ENCODE measurements at regions not wholly inside any gene's neighbourhood (a gene's known extent, or its start where the extent isn't known, plus 50 kb on each side); places are given as distances from the start of the nearest gene placed in this dataset.

DNA sequence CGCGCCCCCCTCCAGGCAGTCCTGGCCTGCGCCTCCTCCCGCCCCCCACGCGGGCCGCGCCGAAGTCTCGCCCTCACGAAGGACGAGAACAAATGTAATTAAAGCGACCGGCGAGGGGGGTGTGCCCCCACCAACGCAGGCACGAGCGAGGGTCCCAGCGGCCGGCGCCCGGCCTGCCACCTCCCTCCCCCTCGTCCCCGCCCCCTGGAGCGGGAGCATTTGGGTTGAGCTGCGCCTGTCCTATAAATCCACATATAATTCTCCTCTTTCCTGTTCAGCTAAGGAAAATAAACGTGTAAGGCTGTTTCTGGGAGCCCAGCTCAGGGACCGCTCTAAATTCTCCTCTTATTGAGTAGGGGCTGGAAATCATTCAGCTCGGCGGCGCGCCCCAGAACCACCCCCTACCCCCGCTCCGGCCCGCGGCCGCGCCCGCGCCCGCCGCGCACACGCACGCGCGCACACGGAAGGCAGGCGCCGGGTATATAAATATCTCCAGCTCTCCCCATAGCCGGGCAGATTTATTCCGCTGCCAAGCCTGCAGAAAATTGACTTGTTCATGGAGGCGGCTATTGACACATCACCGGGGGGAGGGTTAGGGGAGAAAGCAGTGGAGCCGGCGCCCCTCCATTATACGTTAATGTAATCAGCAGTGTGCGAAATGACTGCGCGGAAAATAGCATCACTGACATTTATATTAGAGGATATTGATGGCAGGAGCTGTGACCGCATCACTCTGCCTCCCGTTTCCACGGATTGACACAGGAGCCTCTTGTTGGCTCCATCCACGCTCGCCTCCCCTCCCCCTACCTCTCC lies 61.6 kb upstream of the BTRC start:
- no peaks in the 10 kb centered on the region for H3K9me3 ChIP-seq
- H3K4me3 ChIP-seq = peak overlapping the region; percentile 21 to 33
- intact Hi-C loops (cut with DNase I) = no loop called here
- H3K27ac ChIP-seq = no peak overlapping the region
- peak; percentile 12 for ATAC-seq
- peak in 2 of 4 donors; percentile 39 to 78 for DNase-seq
- TF ChIP-seq, protein P1, sequence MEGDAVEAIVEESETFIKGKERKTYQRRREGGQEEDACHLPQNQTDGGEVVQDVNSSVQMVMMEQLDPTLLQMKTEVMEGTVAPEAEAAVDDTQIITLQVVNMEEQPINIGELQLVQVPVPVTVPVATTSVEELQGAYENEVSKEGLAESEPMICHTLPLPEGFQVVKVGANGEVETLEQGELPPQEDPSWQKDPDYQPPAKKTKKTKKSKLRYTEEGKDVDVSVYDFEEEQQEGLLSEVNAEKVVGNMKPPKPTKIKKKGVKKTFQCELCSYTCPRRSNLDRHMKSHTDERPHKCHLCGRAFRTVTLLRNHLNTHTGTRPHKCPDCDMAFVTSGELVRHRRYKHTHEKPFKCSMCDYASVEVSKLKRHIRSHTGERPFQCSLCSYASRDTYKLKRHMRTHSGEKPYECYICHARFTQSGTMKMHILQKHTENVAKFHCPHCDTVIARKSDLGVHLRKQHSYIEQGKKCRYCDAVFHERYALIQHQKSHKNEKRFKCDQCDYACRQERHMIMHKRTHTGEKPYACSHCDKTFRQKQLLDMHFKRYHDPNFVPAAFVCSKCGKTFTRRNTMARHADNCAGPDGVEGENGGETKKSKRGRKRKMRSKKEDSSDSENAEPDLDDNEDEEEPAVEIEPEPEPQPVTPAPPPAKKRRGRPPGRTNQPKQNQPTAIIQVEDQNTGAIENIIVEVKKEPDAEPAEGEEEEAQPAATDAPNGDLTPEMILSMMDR (IDR thresholded peaks at IDR 0.05) = no peak
- peaks cover 38 to 100% of the 10 kb centered on the region in 2 donors for H3K27me3 ChIP-seq
- no peaks in the 10 kb centered on the region for H3K36me3 ChIP-seq
- H3K4me1 ChIP-seq = peaks cover 10 to 15% of the 10 kb centered on the region in 2 donors

DNA sequence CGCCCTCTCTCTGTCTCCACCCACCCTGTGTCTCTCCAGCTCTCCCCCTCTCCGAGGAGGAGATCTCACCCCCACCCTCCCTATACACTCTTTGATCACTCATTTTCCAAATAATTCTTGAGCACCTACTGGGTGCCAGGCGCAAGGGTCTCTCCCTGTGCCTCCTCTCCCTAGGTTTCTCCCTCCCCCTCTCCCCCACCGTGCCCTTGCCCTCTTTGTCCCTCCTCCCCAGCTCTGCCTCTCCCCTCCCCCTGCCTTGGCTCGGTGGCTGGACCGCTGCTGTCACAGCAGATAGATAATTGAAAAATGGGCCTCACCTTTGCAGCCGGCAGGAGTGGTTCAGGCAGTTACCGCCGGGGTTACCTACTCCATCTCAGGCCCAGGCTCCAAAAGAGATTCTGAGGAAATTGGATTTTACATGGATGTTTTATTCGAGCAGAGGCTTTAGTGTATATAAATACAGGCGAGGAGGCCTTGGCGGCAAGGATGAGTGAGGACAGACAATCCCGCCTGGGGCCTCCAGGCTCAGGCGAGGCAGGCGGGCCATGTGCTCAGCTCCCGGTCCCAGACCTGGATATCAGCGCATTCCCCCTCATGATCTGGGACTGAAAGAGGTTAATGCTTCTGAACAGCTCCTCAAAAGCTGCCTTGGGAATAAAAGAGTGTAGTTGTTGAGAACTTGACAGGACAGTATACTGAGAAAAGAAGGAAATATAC lies 60.8 kb upstream of the BTRC start:
- Histone ChIP-seq H3K4me1 (peaks cover 10 to 15% of the 10 kb centered on the region in 2 donors), H3K4me3 (no peak overlapping the region), H3K27ac (no peak overlapping the region), H3K9me3 (no peaks in the 10 kb centered on the region), H3K27me3 (peaks cover 32 to 100% of the 10 kb centered on the region in 2 donors), H3K36me3 (no peaks in the 10 kb centered on the region)
- DNase-seq (no peak), ATAC-seq (no peak)
- TF ChIP-seq, protein P1 (IDR thresholded peaks at IDR 0.05) = no peak
- intact Hi-C loops (cut with DNase I) = no loop called here

DNA sequence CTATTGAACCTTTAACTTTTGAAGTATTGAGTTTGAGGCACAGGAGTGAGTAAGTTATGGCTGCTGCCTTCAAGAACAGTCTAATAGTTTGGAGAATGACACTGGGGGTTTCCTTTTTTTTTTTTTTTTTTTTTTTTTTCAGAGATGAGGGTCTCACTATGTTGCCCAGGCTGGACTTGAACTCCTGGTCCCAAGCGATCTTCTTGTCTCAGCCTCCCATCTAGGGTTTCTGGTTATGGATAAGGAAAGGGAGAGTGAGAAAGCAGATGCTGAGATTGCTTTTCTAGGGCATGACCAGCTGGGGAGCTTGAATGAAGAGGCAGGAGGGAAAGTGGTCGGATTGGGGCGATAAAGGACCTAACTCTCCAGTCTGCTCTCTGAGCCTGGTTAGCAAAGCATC lies 59.9 kb upstream of the BTRC start:
- Histone ChIP-seq H3K27ac (no peak overlapping the region), H3K4me3 (no peak overlapping the region), H3K27me3 (peaks cover 32 to 100% of the 10 kb centered on the region in 2 donors), H3K4me1 (peaks cover 10 to 15% of the 10 kb centered on the region in 2 donors), H3K9me3 (no peaks in the 10 kb centered on the region), H3K36me3 (no peaks in the 10 kb centered on the region)
- no peak for ATAC-seq
- no peak for DNase-seq
- TF ChIP-seq, protein P1 (IDR thresholded peaks at IDR 0.05) = no peak
- intact Hi-C loops (cut with DNase I) = no loop called here

DNA sequence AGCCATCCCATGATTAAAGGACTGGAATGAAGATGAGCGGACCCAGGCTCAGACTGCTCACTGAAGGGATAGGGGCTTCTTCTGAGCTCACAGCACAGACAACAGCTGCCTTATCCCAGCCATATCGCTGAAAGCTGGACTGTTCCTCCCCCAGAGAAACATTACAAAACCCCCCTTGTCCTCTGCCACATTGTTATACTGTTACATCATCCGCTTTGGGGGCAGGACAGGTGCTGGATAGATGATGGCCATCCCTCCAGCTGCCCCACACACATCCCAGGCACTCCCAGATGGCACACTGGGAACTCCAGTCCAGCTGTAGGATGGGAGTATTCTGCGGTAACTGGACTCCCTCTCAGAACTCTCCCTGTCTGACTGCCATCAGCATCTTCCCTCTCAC lies 58.7 kb upstream of the BTRC start:
- Histone ChIP-seq H3K27ac (no peak overlapping the region), H3K36me3 (no peaks in the 10 kb centered on the region), H3K9me3 (no peaks in the 10 kb centered on the region), H3K4me3 (no peak overlapping the region), H3K4me1 (peaks cover 10 to 15% of the 10 kb centered on the region in 2 donors), H3K27me3 (peaks cover 32 to 95% of the 10 kb centered on the region in 2 donors)
- TF ChIP-seq, protein P1 (IDR thresholded peaks at IDR 0.05) = no peak
- intact Hi-C loops (cut with DNase I) = no loop called here
- DNase-seq (no peak), ATAC-seq (no peak)

DNA sequence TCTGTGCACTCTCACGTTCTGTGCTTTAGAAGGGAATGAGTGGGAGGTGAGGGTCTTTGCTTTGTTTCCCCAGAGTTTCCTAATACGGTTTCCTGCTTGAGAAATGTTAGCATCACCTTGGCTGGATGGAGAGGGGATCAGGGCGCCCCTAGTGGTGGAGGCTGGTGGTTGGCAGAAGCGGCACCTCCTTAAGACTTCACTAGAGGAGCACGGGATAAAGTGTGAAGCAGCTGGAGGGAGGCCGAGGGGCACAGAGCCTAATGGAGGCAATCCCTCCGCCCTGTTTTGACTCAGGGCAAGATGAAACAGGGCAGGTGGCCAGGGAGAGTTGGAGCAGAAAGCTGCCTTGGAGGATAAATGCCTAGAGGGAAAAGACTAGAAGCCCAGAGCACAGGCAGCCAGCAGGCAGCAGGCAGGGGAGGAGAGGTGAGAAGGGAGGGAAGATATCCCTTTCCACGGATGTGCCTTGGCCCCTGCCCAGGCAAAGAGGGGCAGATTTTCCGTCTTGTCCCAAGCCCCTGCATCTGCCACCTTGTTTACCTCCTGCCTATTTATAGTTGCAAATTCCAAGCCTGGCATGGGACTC lies 56.0 kb upstream of the BTRC start:
- Histone ChIP-seq H3K36me3 (no peaks in the 10 kb centered on the region), H3K4me3 (no peak overlapping the region), H3K27ac (no peak overlapping the region), H3K9me3 (no peaks in the 10 kb centered on the region), H3K4me1 (no peaks in the 10 kb centered on the region), H3K27me3 (peaks cover 9 to 73% of the 10 kb centered on the region in 2 donors)
- TF ChIP-seq, protein P1 (IDR thresholded peaks at IDR 0.05) = peak; percentile 87 to 88
- DNase-seq (peak in 3 of 4 donors; percentile 38 to 84 (median 61)), ATAC-seq (peak; percentile 84)
- intact Hi-C loops (cut with DNase I) = no loop called here

All from left lung (tissue), 4 donors.